PC-9 (cell line): ENCODE measurements at regions not wholly inside any gene's neighbourhood (a gene's known extent, or its start where the extent isn't known, plus 50 kb on each side); places are given as distances from the start of the nearest gene placed in this dataset.

Experiments
- BruUV-seq: library from RNA; stranded (reverse); fragments of 400-500 nt; replicated peaks from 2 replicates; lab custom pipeline; 2021; lab: Mats Ljungman, UMichigan
- CTCF ChIA-PET: fragments of 300-600 bp; sonication (Branson Sonifier 250); formaldehyde crosslinking; loops from one replicate; lab custom pipeline; 2022; ENCODE audit warnings: antibody characterized with exemption; lab: Charles Lee
- POLR2A ChIA-PET: fragments of 300-600 bp; sonication (Branson Sonifier 250); formaldehyde crosslinking; loops from one replicate; lab custom pipeline; 2022; ENCODE audit warnings: antibody characterized with exemption; ENCODE audit not compliant: unreplicated experiment; lab: Charles Lee
- DNase-seq, 2 experiments: peaks; one replicate each; pipeline versions ENCODE4 v3.0.0 to v3.0.0-alpha.2; 2015 to 2022; ENCODE audit warnings: mixed read lengths in 1 of 2
- H2AFZ ChIP-seq: fragments of 200-600 bp; sonication (generic); 2 replicates; pipeline ENCODE4 v1.8.1; 2017; ENCODE audit warnings: antibody characterized with exemption
- H3F3A ChIP-seq: fragments of 200-600 bp; sonication (generic); 2 replicates; pipeline ENCODE4 v1.8.1; 2017; ENCODE audit warnings: antibody characterized with exemption, mild to moderate bottlenecking, low read depth; ENCODE audit not compliant: insufficient read depth
- H3K27ac ChIP-seq: fragments of 200-600 bp; sonication (generic); 2 replicates; pipeline ENCODE4 v1.6.1; 2016; ENCODE audit warnings: mixed run types
- H3K27me3 ChIP-seq: fragments of 200-600 bp; sonication (generic); 2 replicates; pipeline ENCODE4 v1.6.1; 2016; ENCODE audit warnings: low read depth, mixed run types; ENCODE audit not compliant: insufficient read depth
- H3K36me3 ChIP-seq: fragments of 200-600 bp; sonication (generic); 2 replicates; pipeline ENCODE4 v1.6.1; 2016; ENCODE audit warnings: low read depth, mixed run types
- H3K4me1 ChIP-seq: fragments of 200-600 bp; sonication (generic); replicated peaks from 2 replicates; pipeline ENCODE4 v1.6.1; 2016; ENCODE audit warnings: mixed run types; ENCODE audit not compliant: insufficient read depth
- H3K4me2 ChIP-seq: fragments of 200-600 bp; sonication (generic); 2 replicates; pipeline ENCODE4 v1.6.1; 2017; ENCODE audit warnings: mixed run types
- H3K4me3 ChIP-seq: fragments of 200-600 bp; sonication (generic); 2 replicates; pipeline ENCODE4 v1.6.1; 2016; ENCODE audit warnings: mixed run types
- H3K79me2 ChIP-seq: fragments of 200-600 bp; sonication (generic); 2 replicates; pipeline ENCODE4 v1.6.1; 2017; ENCODE audit warnings: low read depth, mixed run types
- H3K9me2 ChIP-seq: fragments of 200-600 bp; sonication (generic); 2 replicates; pipeline ENCODE4 v1.8.1; 2017; ENCODE audit warnings: mild to moderate bottlenecking; ENCODE audit not compliant: insufficient read depth
- H3K9me3 ChIP-seq: fragments of 200-600 bp; sonication (generic); 2 replicates; pipeline ENCODE4 v1.8.1; 2016; ENCODE audit warnings: low read depth; ENCODE audit not compliant: insufficient read depth
- H4K20me1 ChIP-seq: fragments of 200-600 bp; sonication (generic); 2 replicates; pipeline ENCODE4 v1.8.1; 2017; ENCODE audit not compliant: insufficient read depth
- EZH2 ChIP-seq: fragments of 200-600 bp; sonication (generic); IDR thresholded peaks from 2 replicates; pipeline ENCODE4 v1.8.0; 2017; ENCODE audit warnings: antibody characterized with exemption, low read depth
- intact Hi-C: fragments of 100-400 bp; cut with micrococcal nuclease; formaldehyde crosslinking; loops from one replicate; pipeline ENCODE4 v1.10.0; 2022; ENCODE audit not compliant: unreplicated experiment
- TF ChIP-seq, protein P1 (sequence below): fragments of 200-600 bp; sonication (generic); conservative IDR thresholded peaks from 2 replicates; pipeline ENCODE4 v1.6.1; 2017; ENCODE audit warnings: mixed run types, antibody characterized with exemption, mild to moderate bottlenecking, moderate library complexity

GRCh38 chr12:67152451-67152850 is 116.7 kb upstream of the CAND1 start:
- no peak for DNase-seq
- no peak overlapping the region for H3K4me3 ChIP-seq
- peaks cover 3% of the 10 kb centered on the region; the same call in 1 of the 2 replicates for H3K9me2 ChIP-seq
- CTCF ChIA-PET = no interaction called here
- H3K27ac ChIP-seq = no peak overlapping the region
- H3K36me3 ChIP-seq = no peaks in the 10 kb centered on the region
- POLR2A ChIA-PET = no interaction called here
- intact Hi-C loops = no loop called here
- no peaks in the 10 kb centered on the region for H3K79me2 ChIP-seq
- H4K20me1 ChIP-seq = no peaks in the 10 kb centered on the region
- H2AFZ ChIP-seq = no peak overlapping the region
- no peak for TF ChIP-seq EZH2
- TF ChIP-seq, protein P1, sequence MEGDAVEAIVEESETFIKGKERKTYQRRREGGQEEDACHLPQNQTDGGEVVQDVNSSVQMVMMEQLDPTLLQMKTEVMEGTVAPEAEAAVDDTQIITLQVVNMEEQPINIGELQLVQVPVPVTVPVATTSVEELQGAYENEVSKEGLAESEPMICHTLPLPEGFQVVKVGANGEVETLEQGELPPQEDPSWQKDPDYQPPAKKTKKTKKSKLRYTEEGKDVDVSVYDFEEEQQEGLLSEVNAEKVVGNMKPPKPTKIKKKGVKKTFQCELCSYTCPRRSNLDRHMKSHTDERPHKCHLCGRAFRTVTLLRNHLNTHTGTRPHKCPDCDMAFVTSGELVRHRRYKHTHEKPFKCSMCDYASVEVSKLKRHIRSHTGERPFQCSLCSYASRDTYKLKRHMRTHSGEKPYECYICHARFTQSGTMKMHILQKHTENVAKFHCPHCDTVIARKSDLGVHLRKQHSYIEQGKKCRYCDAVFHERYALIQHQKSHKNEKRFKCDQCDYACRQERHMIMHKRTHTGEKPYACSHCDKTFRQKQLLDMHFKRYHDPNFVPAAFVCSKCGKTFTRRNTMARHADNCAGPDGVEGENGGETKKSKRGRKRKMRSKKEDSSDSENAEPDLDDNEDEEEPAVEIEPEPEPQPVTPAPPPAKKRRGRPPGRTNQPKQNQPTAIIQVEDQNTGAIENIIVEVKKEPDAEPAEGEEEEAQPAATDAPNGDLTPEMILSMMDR = no peak
- no peaks in the 10 kb centered on the region for H3K9me3 ChIP-seq
- H3F3A ChIP-seq = peaks cover 14% of the 10 kb centered on the region; the same call in 1 of the 2 replicates
- H3K4me1 ChIP-seq = no peaks in the 10 kb centered on the region
- H3K27me3 ChIP-seq = no peaks in the 10 kb centered on the region
- H3K4me2 ChIP-seq = no peak overlapping the region
- no TSS peak for BruUV-seq

DNA sequence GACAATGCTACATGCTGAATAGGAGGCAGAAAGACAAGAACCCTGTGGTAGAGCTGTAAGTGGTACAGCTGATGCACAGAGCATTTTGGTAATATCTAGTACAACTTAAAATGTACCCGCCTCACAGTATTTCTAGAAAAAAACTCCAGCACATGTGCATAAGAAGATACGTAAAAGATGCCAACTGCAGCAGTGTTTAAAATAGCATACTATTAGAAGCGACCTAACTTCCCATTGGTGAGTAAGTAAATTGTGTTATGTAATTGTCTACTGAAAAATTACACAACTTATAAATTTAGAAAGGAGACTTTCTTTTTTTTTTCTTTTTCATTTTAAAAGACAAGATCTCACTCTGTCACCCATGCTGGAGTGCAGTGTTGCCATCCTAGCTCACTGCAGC is 114.3 kb upstream of the CAND1 start:
- POLR2A ChIA-PET = interaction anchor here (0.6 kb wide), 1 partner anchor 499 kb away, joined by 3 read pairs; no protein-coding TSS in a partner anchor
- H3K27me3 ChIP-seq = no peaks in the 10 kb centered on the region
- no peak for DNase-seq
- CTCF ChIA-PET = no interaction called here
- no peak overlapping the region for H2AFZ ChIP-seq
- TF ChIP-seq EZH2 = no peak
- TF ChIP-seq, protein P1 = no peak
- H3K4me3 ChIP-seq = no peak overlapping the region
- H3K9me3 ChIP-seq = no peaks in the 10 kb centered on the region
- H3K4me1 ChIP-seq = no peaks in the 10 kb centered on the region
- no peaks in the 10 kb centered on the region for H3K36me3 ChIP-seq
- BruUV-seq = no TSS peak
- peaks cover 7% of the 10 kb centered on the region; the same call in 1 of the 2 replicates for H3F3A ChIP-seq
- H4K20me1 ChIP-seq = no peaks in the 10 kb centered on the region
- no peak overlapping the region for H3K4me2 ChIP-seq
- peaks cover 3% of the 10 kb centered on the region; the same call in 1 of the 2 replicates for H3K9me2 ChIP-seq
- intact Hi-C loops = no loop called here
- no peaks in the 10 kb centered on the region for H3K79me2 ChIP-seq
- no peak overlapping the region for H3K27ac ChIP-seq

- DNase-seq = peak in 1 of 2 experiments; percentile 49
These were observed 113.3 kb upstream of the CAND1 start for GRCh38 chr12:67155863-67156262.

More at GRCh38 chr12:67155863-67156262, 113.3 kb upstream of the CAND1 start:
- Histone ChIP-seq H2AFZ (no peak overlapping the region), H3F3A (peaks cover 7% of the 10 kb centered on the region; the same call in 1 of the 2 replicates), H3K4me2 (no peak overlapping the region), H3K9me2 (peaks cover 3% of the 10 kb centered on the region; the same call in 1 of the 2 replicates), H3K9me3 (no peaks in the 10 kb centered on the region), H3K4me1 (no peaks in the 10 kb centered on the region), H3K36me3 (no peaks in the 10 kb centered on the region), H3K4me3 (no peak overlapping the region), H3K79me2 (no peaks in the 10 kb centered on the region), H3K27me3 (no peaks in the 10 kb centered on the region), H3K27ac (no peak overlapping the region), H4K20me1 (no peaks in the 10 kb centered on the region)
- POLR2A ChIA-PET = no interaction called here
- no TSS peak for BruUV-seq
- intact Hi-C loops = no loop called here
- TF ChIP-seq, protein P1 = no peak
- no peak for TF ChIP-seq EZH2
- CTCF ChIA-PET = interaction anchor here (0.6 kb wide), 1 partner anchor 967 kb away, joined by 3 read pairs; no protein-coding TSS in a partner anchor
